ENCODE measurements at regions not wholly inside any gene's neighbourhood (a gene's known extent, or its start where the extent isn't known, plus 50 kb on each side); places are given as distances from the start of the nearest gene placed in this dataset.

DNA sequence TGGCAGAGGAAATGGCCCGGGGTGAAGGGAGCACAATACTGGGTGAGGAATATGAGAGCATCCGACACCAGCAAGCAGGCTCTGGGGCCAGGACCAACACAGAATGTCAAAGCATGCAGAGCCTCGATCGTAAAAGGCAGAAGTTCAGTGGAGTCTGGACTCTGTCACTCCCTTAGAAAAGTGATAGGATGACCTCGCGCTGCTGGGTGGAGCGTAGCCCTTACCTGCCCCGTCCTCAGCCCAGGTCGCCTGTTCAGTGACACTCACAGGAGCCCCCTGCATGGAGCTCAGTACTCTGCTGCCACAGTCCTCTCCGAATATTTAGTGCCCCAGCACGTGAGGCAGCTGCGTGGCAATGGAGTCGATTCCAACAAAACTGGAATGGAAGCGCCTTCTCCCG is 236.7 kb upstream of the MYT1L start:
- H4K91ac ChIP-seq (replicated peaks; ENCODE audit: insufficient read length, low read length): no peak overlapping the region
- peaks cover 0 to 3% (median 0%) of the 10 kb centered on the region in 4 experiments; a peak in 1 of 7 replicates for H3K4me1 ChIP-seq (replicated peaks in 1 of 4; ENCODE audit: control insufficient read depth in 3 of 4, insufficient read depth in 4 of 4, low read length in 3 of 4)
- peaks cover 7% of the 10 kb centered on the region; the same call in 1 of the 2 replicates for H3K23me2 ChIP-seq (ENCODE audit: low read depth, low read length)
- no peak overlapping the region for H3K14ac ChIP-seq (ENCODE audit: insufficient read length)
- H3K4ac ChIP-seq (replicated peaks; ENCODE audit: insufficient read length, low read depth, low read length): no peak overlapping the region
- H3K27ac ChIP-seq (ENCODE audit: low read depth, low read length): no peak overlapping the region
- H2BK12ac ChIP-seq (ENCODE audit: low read depth, low read length): no peak overlapping the region
- no peak overlapping the region for H3K18ac ChIP-seq (ENCODE audit: extremely low read depth, low read length)
- H2BK15ac ChIP-seq (ENCODE audit: low read length): no peak overlapping the region
- H2BK20ac ChIP-seq (ENCODE audit: low read length): no peak overlapping the region
- ChIA-PET CTCF (ENCODE audit: partially characterized antibody) (interaction anchor here (0.9 to 1.5 kb wide), 3 partner anchors 14 to 448 kb away, joined by 3 read pairs; no protein-coding TSS in a partner anchor), POLR2A (ENCODE audit: partially characterized antibody) (no interaction called here)
- no peak overlapping the region for H2BK5ac ChIP-seq (ENCODE audit: low read depth, low read length)
- no peak overlapping the region for H3K9ac ChIP-seq (replicated peaks in 1 of 4; ENCODE audit: extremely low read depth in 1 of 4, low read depth in 3 of 4, low read length in 3 of 4)
- H3K27me3 ChIP-seq (replicated peaks in 1 of 4; ENCODE audit: control insufficient read depth in 3 of 4, extremely low read depth in 1 of 4, insufficient read depth in 3 of 4, low read length in 3 of 4): no peaks in the 10 kb centered on the region
- no peaks in the 10 kb centered on the region for H3K79me1 ChIP-seq (ENCODE audit: low read depth, low read length)
- H3K56ac ChIP-seq (replicated peaks; ENCODE audit: insufficient read length, low read depth, low read length): no peak overlapping the region
- H2AK5ac ChIP-seq (ENCODE audit: low read depth, low read length): no peak overlapping the region
- peaks cover 0 to 5% of the 10 kb centered on the region in 2 experiments for H4K20me1 ChIP-seq (replicated peaks in 1 of 2; ENCODE audit: control insufficient read depth in 1 of 2, insufficient read depth in 2 of 2, low read length in 2 of 2)
- no peak overlapping the region for H3K23ac ChIP-seq (ENCODE audit: insufficient read length)
- WGBS, 2 experiments (ENCODE audit: extremely low coverage in 1 of 2, insufficient coverage in 1 of 2, insufficient read length in 1 of 2, insufficient replicate concordance in 2 of 2, low coverage in 1 of 2, low lambda C conversion rate in 2 of 2, missing lambda C conversion rate in 1 of 2): 95% methylated on average over 15 of the region's 15 CpGs; no CpG with 5 or more reads in 1 of the 2 experiments
- TF ChIP-seq SUZ12 (IDR thresholded peaks at IDR 0.05; ENCODE audit: low read length): no peak
- TF ChIP-seq, protein P1, sequence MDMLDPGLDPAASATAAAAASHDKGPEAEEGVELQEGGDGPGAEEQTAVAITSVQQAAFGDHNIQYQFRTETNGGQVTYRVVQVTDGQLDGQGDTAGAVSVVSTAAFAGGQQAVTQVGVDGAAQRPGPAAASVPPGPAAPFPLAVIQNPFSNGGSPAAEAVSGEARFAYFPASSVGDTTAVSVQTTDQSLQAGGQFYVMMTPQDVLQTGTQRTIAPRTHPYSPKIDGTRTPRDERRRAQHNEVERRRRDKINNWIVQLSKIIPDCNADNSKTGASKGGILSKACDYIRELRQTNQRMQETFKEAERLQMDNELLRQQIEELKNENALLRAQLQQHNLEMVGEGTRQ (IDR thresholded peaks at IDR 0.05; ENCODE audit: low read length): no peak
- H3K4me2 ChIP-seq (ENCODE audit: insufficient read depth in 1 of 2, low read depth in 2 of 2, low read length in 2 of 2): no peak overlapping the region
- no peak overlapping the region for H4K8ac ChIP-seq (ENCODE audit: extremely low read depth, insufficient read depth, low read length)
- H3K36me3 ChIP-seq (ENCODE audit: control insufficient read depth in 2 of 4, insufficient read depth in 4 of 4, low read length in 3 of 4): no peaks in the 10 kb centered on the region
- no peak overlapping the region for H4K5ac ChIP-seq (ENCODE audit: insufficient read length, low read depth, low read length)
- no peak for DNase-seq (ENCODE audit: low read depth in 1 of 2, low spot score in 2 of 2)
- no peak for FAIRE-seq
- no peak overlapping the region for H2BK120ac ChIP-seq (replicated peaks; ENCODE audit: low read depth, low read length)
- H3K79me2 ChIP-seq (ENCODE audit: control insufficient read depth in 1 of 2, insufficient read depth in 2 of 2, low read length in 2 of 2): no peaks in the 10 kb centered on the region
- H3K4me3 ChIP-seq (ENCODE audit: extremely low read depth in 1 of 4, insufficient read depth in 2 of 4, low read depth in 3 of 4, low read length in 4 of 4): no peak overlapping the region
- H2AFZ ChIP-seq (ENCODE audit: low read length): no peak overlapping the region
- peaks cover 4 to 7% of the 10 kb centered on the region in 2 experiments; a peak in 2 of 4 replicates for H3K9me3 ChIP-seq (ENCODE audit: insufficient read depth in 2 of 2, low read depth in 1 of 2, low read length in 1 of 2)

Data from H1 (cell line).